H9 (cell line): ENCODE measurements at regions not wholly inside any gene's neighbourhood (a gene's known extent, or its start where the extent isn't known, plus 50 kb on each side); places are given as distances from the start of the nearest gene placed in this dataset.

Experiments
- DNase-seq: peaks from one replicate; pipeline ENCODE4 v3.0.0-alpha.2; 2017
- H2AFZ ChIP-seq: one replicate; pipeline ENCODE4 v1.6.1; 2013; ENCODE audit warnings: mild to moderate bottlenecking, low read length, control low read depth, moderate library complexity
- H2AK5ac ChIP-seq: 2 replicates; pipeline ENCODE4 v1.6.1; 2013; ENCODE audit warnings: low read length, control low read depth, mixed read lengths; ENCODE audit not compliant: insufficient read length
- H2BK120ac ChIP-seq: one replicate; pipeline ENCODE4 v1.6.1; 2013; ENCODE audit warnings: low read depth, mild to moderate bottlenecking, low read length, control low read depth, inconsistent platforms; ENCODE audit not compliant: poor library complexity, severe bottlenecking
- H2BK12ac ChIP-seq: 2 replicates; pipeline ENCODE4 v1.6.1; 2013; ENCODE audit warnings: low read length, control low read depth, mixed read lengths, low read depth; ENCODE audit not compliant: insufficient read length
- H2BK15ac ChIP-seq: 2 replicates; pipeline ENCODE4 v1.6.1; 2013; ENCODE audit warnings: low read depth, low read length, control low read depth
- H2BK20ac ChIP-seq: one replicate; pipeline ENCODE4 v1.6.1; 2013; ENCODE audit warnings: low read depth, mild to moderate bottlenecking, low read length, control low read depth, inconsistent platforms; ENCODE audit not compliant: poor library complexity, severe bottlenecking
- H2BK5ac ChIP-seq: 2 replicates; pipeline ENCODE4 v1.6.1; 2013; ENCODE audit warnings: low read length, control low read depth, mixed read lengths; ENCODE audit not compliant: insufficient read length
- H3K14ac ChIP-seq: 2 replicates; pipeline ENCODE4 v1.6.1; 2013; ENCODE audit warnings: low read length, control low read depth; ENCODE audit not compliant: insufficient read depth
- H3K18ac ChIP-seq: 2 replicates; pipeline ENCODE4 v1.6.1; 2013; ENCODE audit warnings: low read depth, mild to moderate bottlenecking, mixed read lengths, low read length, control low read depth; ENCODE audit not compliant: insufficient read length
- H3K23ac ChIP-seq: 2 replicates; pipeline ENCODE4 v1.6.1; 2013; ENCODE audit warnings: low read length, control low read depth, mixed read lengths, low read depth; ENCODE audit not compliant: insufficient read length
- H3K23me2 ChIP-seq: 2 replicates; pipeline ENCODE4 v1.6.1; 2013; ENCODE audit warnings: low read depth, mild to moderate bottlenecking, mixed read lengths, low read length, control low read depth; ENCODE audit not compliant: insufficient read length, poor library complexity, severe bottlenecking
- H3K27ac ChIP-seq: 2 replicates; pipeline ENCODE4 v1.5.1; 2013; ENCODE audit warnings: low read length, control low read depth, mixed read lengths, low read depth; ENCODE audit not compliant: insufficient read length
- H3K27me3 ChIP-seq: 2 replicates; pipeline ENCODE4 v1.6.1; 2013; ENCODE audit warnings: low read length, control low read depth, inconsistent platforms; ENCODE audit not compliant: insufficient read depth
- H3K4ac ChIP-seq: 2 replicates; pipeline ENCODE4 v1.6.1; 2013; ENCODE audit warnings: low read depth, mild to moderate bottlenecking, control low read depth, inconsistent platforms, low read length, moderate library complexity
- H3K4me1 ChIP-seq: 2 replicates; pipeline ENCODE4 v1.6.1; 2013; ENCODE audit warnings: low read length, control low read depth, inconsistent platforms; ENCODE audit not compliant: insufficient read depth
- H3K4me2 ChIP-seq: 2 replicates; pipeline ENCODE4 v1.6.1; 2013; ENCODE audit warnings: low read length, control low read depth, mixed read lengths; ENCODE audit not compliant: insufficient read length, insufficient read depth
- H3K56ac ChIP-seq: 2 replicates; pipeline ENCODE4 v1.6.1; 2013; ENCODE audit warnings: low read depth, mild to moderate bottlenecking, mixed read lengths, low read length, control low read depth; ENCODE audit not compliant: insufficient read length
- H3K79me1 ChIP-seq: 2 replicates; pipeline ENCODE4 v1.6.1; 2013; ENCODE audit warnings: low read depth, mild to moderate bottlenecking, moderate library complexity, low read length, control low read depth, inconsistent platforms; ENCODE audit not compliant: insufficient read depth, poor library complexity, severe bottlenecking
- H3K79me2 ChIP-seq: 2 replicates; pipeline ENCODE4 v1.6.1; 2013; ENCODE audit warnings: low read length, control low read depth, inconsistent platforms; ENCODE audit not compliant: insufficient read depth
- H3K9ac ChIP-seq: 2 replicates; pipeline ENCODE4 v1.6.1; 2013; ENCODE audit warnings: low read length, control low read depth, mixed read lengths; ENCODE audit not compliant: insufficient read length; ENCODE audit errors: extremely low read depth
- H3K9me3 ChIP-seq: one replicate; pipeline ENCODE4 v1.6.1; 2013; ENCODE audit warnings: low read depth, low read length, inconsistent platforms; ENCODE audit not compliant: control insufficient read depth
- H3T11ph ChIP-seq: one replicate; pipeline ENCODE4 v1.6.1; 2013; ENCODE audit warnings: mild to moderate bottlenecking, low read length, control low read depth, inconsistent platforms
- H4K20me1 ChIP-seq: one replicate; pipeline ENCODE4 v1.6.1; 2013; ENCODE audit not compliant: control insufficient read depth, insufficient read length, insufficient read depth
- H4K5ac ChIP-seq: 2 replicates; pipeline ENCODE4 v1.6.1; 2013; ENCODE audit warnings: low read depth, mild to moderate bottlenecking, mixed read lengths, low read length, control low read depth; ENCODE audit not compliant: insufficient read length
- H4K8ac ChIP-seq: replicated peaks from 2 replicates; pipeline ENCODE4 v1.6.1; 2013; ENCODE audit warnings: low read length, control low read depth, mixed read lengths, low read depth; ENCODE audit not compliant: insufficient read length
- H4K91ac ChIP-seq: 2 replicates; pipeline ENCODE4 v1.6.1; 2013; ENCODE audit warnings: low read depth, mild to moderate bottlenecking, moderate library complexity, mixed read lengths, low read length, control low read depth; ENCODE audit not compliant: insufficient read length
- H3K27ac Mint-ChIP-seq, 3 experiments: 2 replicates in 2 of 3; 3 replicates in 1 of 3; pipeline ENCODE4 v1.8.0; 2020 to 2021; ENCODE audit warnings: mixed read lengths in 3 of 3, mild to moderate bottlenecking in 1 of 3, moderate library complexity in 1 of 3
- H3K27me3 Mint-ChIP-seq: 2 replicates; pipeline ENCODE4 v1.8.0; 2021; ENCODE audit warnings: low read depth, mild to moderate bottlenecking, moderate library complexity, mixed read lengths
- H3K36me3 Mint-ChIP-seq, 3 experiments: 2 replicates in 2 of 3; 3 replicates in 1 of 3; pipeline ENCODE4 v1.8.0; 2020 to 2021; ENCODE audit warnings: low read depth in 3 of 3, mixed read lengths in 3 of 3; ENCODE audit not compliant: insufficient read depth in 1 of 3
- H3K4me1 Mint-ChIP-seq, 2 experiments: 2 replicates each; pipeline ENCODE4 v1.8.0; 2020; ENCODE audit warnings: mixed read lengths in 2 of 2
- H3K4me3 Mint-ChIP-seq, 2 experiments: 2 replicates in 1 of 2; 3 replicates in 1 of 2; pipeline ENCODE4 v1.8.0; 2020 to 2021; ENCODE audit warnings: mild to moderate bottlenecking in 2 of 2, mixed read lengths in 2 of 2, moderate library complexity in 1 of 2
- H3K9me3 Mint-ChIP-seq, 2 experiments: 2 replicates in 1 of 2; 3 replicates in 1 of 2; pipeline ENCODE4 v1.8.0; 2020; ENCODE audit warnings: mild to moderate bottlenecking in 2 of 2, mixed read lengths in 2 of 2, moderate library complexity in 1 of 2
- WGBS: extraction: QIAGEN DNeasy Blood & Tissue Kit; methylation state at CpG from one replicate; pipeline ENCODE4 v1.1.7; 2013; ENCODE audit warnings: missing lambda C conversion rate, low lambda C conversion rate, mixed read lengths; ENCODE audit not compliant: insufficient read length; ENCODE audit errors: extremely low coverage; 5-methylcytosine and 5-hydroxymethylcytosine counted together
- TF ChIP-seq, protein P1 (sequence below): fragments of 200-600 bp; sonication (generic); conservative IDR thresholded peaks from 3 replicates; pipeline ENCODE4 v1.8.0; 2021; ENCODE audit warnings: antibody characterized with exemption, mild to moderate bottlenecking

DNA sequence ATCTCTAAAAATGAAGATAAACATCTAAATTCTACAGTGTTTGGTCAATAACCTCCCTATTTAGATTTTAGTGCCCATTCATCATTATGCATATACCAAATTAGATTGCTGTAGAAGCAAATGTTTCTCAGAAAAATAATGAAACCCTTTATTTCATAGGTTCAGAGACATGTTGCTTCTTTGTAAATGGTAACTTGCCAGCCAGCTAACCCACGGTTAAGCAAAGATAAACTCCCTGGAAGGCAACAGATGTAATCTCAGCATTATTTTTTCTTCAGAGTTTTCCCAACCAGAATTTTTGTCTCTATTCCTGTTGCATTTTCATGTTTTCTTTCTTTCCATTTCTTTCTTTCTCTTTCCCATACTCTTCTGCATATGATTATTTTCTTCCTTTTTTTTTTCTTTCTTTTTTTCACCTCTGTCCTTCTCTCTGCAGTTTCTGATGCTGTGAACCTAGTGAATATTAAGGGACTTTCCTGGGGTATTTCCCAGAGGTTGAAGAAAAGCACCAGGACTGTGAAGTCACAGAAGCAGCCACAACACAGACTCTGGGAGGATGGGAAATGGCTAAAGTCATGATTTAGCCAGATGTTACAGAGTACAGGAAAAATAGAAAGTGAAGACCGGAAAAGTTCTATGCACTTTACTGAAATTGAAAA is 50.0 kb upstream of the DSG1 start:
- Histone ChIP-seq H3K27ac (no peak overlapping the region), H3K23ac (no peak overlapping the region), H2BK120ac (no peak overlapping the region), H4K91ac (no peak overlapping the region), H2BK20ac (no peak overlapping the region), H3K79me1 (no peaks in the 10 kb centered on the region), H2BK12ac (no peak overlapping the region), H3K27me3 (no peaks in the 10 kb centered on the region), H2BK15ac (no peak overlapping the region), H4K8ac (no peak overlapping the region), H3K79me2 (no peaks in the 10 kb centered on the region), H3K18ac (no peak overlapping the region), H3K4me1 (no peaks in the 10 kb centered on the region), H2BK5ac (no peak overlapping the region), H2AK5ac (no peak overlapping the region), H3K14ac (no peak overlapping the region), H3K4ac (no peak overlapping the region), H3K4me2 (no peak overlapping the region), H3K23me2 (no peaks in the 10 kb centered on the region), H3K56ac (no peak overlapping the region), H3K9me3 (no peaks in the 10 kb centered on the region), H3T11ph (no peak overlapping the region), H2AFZ (no peak overlapping the region), H4K20me1 (no peaks in the 10 kb centered on the region), H4K5ac (no peak overlapping the region), H3K9ac (no peak overlapping the region)
- peaks cover 0 to 8% of the 10 kb centered on the region in 2 experiments; a peak in 1 of 4 replicates for H3K4me1 Mint-ChIP-seq
- no peak overlapping the region for H3K4me3 Mint-ChIP-seq
- DNase-seq = no peak
- no peaks in the 10 kb centered on the region for H3K9me3 Mint-ChIP-seq
- WGBS = no CpG with 5 or more reads among the region's 2 CpGs
- H3K27ac Mint-ChIP-seq = no peak overlapping the region
- H3K36me3 Mint-ChIP-seq = no peaks in the 10 kb centered on the region
- TF ChIP-seq, protein P1, sequence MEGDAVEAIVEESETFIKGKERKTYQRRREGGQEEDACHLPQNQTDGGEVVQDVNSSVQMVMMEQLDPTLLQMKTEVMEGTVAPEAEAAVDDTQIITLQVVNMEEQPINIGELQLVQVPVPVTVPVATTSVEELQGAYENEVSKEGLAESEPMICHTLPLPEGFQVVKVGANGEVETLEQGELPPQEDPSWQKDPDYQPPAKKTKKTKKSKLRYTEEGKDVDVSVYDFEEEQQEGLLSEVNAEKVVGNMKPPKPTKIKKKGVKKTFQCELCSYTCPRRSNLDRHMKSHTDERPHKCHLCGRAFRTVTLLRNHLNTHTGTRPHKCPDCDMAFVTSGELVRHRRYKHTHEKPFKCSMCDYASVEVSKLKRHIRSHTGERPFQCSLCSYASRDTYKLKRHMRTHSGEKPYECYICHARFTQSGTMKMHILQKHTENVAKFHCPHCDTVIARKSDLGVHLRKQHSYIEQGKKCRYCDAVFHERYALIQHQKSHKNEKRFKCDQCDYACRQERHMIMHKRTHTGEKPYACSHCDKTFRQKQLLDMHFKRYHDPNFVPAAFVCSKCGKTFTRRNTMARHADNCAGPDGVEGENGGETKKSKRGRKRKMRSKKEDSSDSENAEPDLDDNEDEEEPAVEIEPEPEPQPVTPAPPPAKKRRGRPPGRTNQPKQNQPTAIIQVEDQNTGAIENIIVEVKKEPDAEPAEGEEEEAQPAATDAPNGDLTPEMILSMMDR = no peak
- no peaks in the 10 kb centered on the region for H3K27me3 Mint-ChIP-seq
